Neural cell (in vitro differentiated cells): ENCODE measurements at regions not wholly inside any gene's neighbourhood (a gene's known extent, or its start where the extent isn't known, plus 50 kb on each side); places are given as distances from the start of the nearest gene placed in this dataset.

Experiments used
- EP300 ChIP-seq: fragments of 450-650 bp; conservative IDR thresholded peaks from 2 replicates; pipeline ENCODE4 v1.6.1; 2014; ENCODE audit warnings: antibody characterized with exemption, mild to moderate bottlenecking, moderate library complexity; ENCODE audit not compliant: poor library complexity, severe bottlenecking
- EZH2 ChIP-seq: fragments of 200-600, 300-800 bp; shearing (Covaris generic), sonication (generic); IDR thresholded peaks from 2 replicates; pipeline ENCODE4 v1.6.1; 2014; ENCODE audit warnings: antibody characterized with exemption, low read length, borderline replicate concordance, mild to moderate bottlenecking; ENCODE audit not compliant: insufficient read depth, poor library complexity, severe bottlenecking
- MXI1 ChIP-seq: fragments of 450-650 bp; conservative IDR thresholded peaks from 2 replicates; pipeline ENCODE4 v1.6.1; 2014; ENCODE audit warnings: antibody characterized with exemption, mild to moderate bottlenecking; ENCODE audit not compliant: poor library complexity, severe bottlenecking
- POLR2AphosphoS5 ChIP-seq: IDR thresholded peaks from 2 replicates; pipeline ENCODE4 v1.6.1; 2012
- RAD21 ChIP-seq: fragments of 450-650 bp; conservative IDR thresholded peaks from 2 replicates; pipeline ENCODE4 v1.6.1; 2014; ENCODE audit warnings: antibody characterized with exemption, mild to moderate bottlenecking, moderate library complexity
- SMC3 ChIP-seq: fragments of 450-650 bp; conservative IDR thresholded peaks from 2 replicates; pipeline ENCODE4 v1.6.1; 2014; ENCODE audit warnings: antibody characterized with exemption, mild to moderate bottlenecking, moderate library complexity; ENCODE audit not compliant: poor library complexity
- TAF1 ChIP-seq: IDR thresholded peaks from 2 replicates; pipeline ENCODE4 v1.6.1; 2012; ENCODE audit warnings: low read depth
- TF ChIP-seq, protein P1 (sequence below): fragments of 450-650 bp; IDR thresholded peaks from 2 replicates; pipeline ENCODE4 v1.5.1; 2014; ENCODE audit warnings: antibody characterized with exemption, mild to moderate bottlenecking, moderate library complexity; ENCODE audit not compliant: poor library complexity, severe bottlenecking
- TF ChIP-seq, protein P2 (sequence below): IDR thresholded peaks from 2 replicates; pipeline ENCODE4 v1.6.1; 2012; ENCODE audit warnings: borderline replicate concordance

DNA sequence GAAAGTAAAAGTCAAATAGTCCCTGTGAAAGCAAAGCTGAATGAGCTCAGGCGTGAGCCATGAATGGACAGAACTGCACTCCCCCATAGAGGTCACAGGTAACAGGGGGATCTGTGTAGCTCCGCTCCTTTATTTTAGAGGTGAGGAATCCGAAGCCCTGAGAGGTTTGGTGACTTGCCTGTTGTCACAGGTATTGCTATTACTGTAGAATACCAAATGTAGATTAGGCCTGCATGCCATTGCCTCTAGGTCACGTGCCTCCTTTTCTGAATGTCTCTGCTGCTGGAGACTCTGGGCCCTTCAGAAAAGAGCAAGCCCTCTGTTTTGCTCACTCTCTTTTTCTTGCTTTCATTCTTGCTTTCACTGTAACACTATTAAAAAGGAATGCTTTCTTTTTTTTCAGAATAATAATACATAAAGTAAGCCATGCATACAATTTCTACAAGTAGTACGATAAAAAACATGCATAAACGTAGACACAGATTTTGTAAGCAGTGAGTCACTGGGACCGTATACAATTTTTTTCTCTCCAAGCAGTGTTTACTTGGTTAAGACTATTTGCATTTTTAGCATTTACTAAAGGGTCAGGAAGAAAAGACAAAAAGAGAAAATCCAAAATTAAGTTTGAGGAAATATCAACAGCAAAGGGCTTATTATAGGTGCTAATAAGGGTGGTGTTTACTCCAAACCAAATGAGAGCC, 568.7 kb upstream of the ADAMTS16 start:
- no peak for TF ChIP-seq EZH2
- no peak for TF ChIP-seq POLR2AphosphoS5
- TF ChIP-seq, protein P1, sequence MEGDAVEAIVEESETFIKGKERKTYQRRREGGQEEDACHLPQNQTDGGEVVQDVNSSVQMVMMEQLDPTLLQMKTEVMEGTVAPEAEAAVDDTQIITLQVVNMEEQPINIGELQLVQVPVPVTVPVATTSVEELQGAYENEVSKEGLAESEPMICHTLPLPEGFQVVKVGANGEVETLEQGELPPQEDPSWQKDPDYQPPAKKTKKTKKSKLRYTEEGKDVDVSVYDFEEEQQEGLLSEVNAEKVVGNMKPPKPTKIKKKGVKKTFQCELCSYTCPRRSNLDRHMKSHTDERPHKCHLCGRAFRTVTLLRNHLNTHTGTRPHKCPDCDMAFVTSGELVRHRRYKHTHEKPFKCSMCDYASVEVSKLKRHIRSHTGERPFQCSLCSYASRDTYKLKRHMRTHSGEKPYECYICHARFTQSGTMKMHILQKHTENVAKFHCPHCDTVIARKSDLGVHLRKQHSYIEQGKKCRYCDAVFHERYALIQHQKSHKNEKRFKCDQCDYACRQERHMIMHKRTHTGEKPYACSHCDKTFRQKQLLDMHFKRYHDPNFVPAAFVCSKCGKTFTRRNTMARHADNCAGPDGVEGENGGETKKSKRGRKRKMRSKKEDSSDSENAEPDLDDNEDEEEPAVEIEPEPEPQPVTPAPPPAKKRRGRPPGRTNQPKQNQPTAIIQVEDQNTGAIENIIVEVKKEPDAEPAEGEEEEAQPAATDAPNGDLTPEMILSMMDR = no peak
- TF ChIP-seq, protein P2, sequence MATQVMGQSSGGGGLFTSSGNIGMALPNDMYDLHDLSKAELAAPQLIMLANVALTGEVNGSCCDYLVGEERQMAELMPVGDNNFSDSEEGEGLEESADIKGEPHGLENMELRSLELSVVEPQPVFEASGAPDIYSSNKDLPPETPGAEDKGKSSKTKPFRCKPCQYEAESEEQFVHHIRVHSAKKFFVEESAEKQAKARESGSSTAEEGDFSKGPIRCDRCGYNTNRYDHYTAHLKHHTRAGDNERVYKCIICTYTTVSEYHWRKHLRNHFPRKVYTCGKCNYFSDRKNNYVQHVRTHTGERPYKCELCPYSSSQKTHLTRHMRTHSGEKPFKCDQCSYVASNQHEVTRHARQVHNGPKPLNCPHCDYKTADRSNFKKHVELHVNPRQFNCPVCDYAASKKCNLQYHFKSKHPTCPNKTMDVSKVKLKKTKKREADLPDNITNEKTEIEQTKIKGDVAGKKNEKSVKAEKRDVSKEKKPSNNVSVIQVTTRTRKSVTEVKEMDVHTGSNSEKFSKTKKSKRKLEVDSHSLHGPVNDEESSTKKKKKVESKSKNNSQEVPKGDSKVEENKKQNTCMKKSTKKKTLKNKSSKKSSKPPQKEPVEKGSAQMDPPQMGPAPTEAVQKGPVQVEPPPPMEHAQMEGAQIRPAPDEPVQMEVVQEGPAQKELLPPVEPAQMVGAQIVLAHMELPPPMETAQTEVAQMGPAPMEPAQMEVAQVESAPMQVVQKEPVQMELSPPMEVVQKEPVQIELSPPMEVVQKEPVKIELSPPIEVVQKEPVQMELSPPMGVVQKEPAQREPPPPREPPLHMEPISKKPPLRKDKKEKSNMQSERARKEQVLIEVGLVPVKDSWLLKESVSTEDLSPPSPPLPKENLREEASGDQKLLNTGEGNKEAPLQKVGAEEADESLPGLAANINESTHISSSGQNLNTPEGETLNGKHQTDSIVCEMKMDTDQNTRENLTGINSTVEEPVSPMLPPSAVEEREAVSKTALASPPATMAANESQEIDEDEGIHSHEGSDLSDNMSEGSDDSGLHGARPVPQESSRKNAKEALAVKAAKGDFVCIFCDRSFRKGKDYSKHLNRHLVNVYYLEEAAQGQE = no peak
- no peak for TF ChIP-seq TAF1
- TF ChIP-seq EP300 = no peak
- TF ChIP-seq SMC3 = no peak
- no peak for TF ChIP-seq RAD21
- TF ChIP-seq MXI1 = no peak
